ENCODE measurements at regions not wholly inside any gene's neighbourhood (a gene's known extent, or its start where the extent isn't known, plus 50 kb on each side); places are given as distances from the start of the nearest gene placed in this dataset.

- intact Hi-C loops (cut with DNase I), result no loop called here
- Histone ChIP-seq H3K27ac (no peak overlapping the region), H3K36me3 (replicated peaks in 1 of 2; ENCODE audit: insufficient read depth in 1 of 2, low read depth in 2 of 2) (no peaks in the 10 kb centered on the region), H3K27me3 (no peaks in the 10 kb centered on the region), H3K4me1 (no peaks in the 10 kb centered on the region), H3K9me3 (no peaks in the 10 kb centered on the region), H3K4me3 (no peak overlapping the region)
- ATAC-seq (no peak), DNase-seq (no peak)
- no peak for TF ChIP-seq CTCF (IDR thresholded peaks at IDR 0.05)
- TF ChIP-seq POLR2A (IDR thresholded peaks at IDR 0.05), result no peak
- 37 to 53% methylated on average over 5 to 13 of the region's 13 CpGs for WGBS, 2 donors
Observed at GRCh38 chr20:47875297-47876025, 90.2 kb upstream of the SULF2 start.

GRCh38 chr20:47872341-47872740 lies 87.1 kb upstream of the SULF2 start:
- no peak for DNase-seq
- WGBS, 2 donors, result 44 to 47% methylated on average over 9 of the region's 9 CpGs
- no peak overlapping the region for H3K4me3 ChIP-seq
- H3K27ac ChIP-seq, result no peak overlapping the region
- no peaks in the 10 kb centered on the region for H3K36me3 ChIP-seq (replicated peaks in 1 of 2; ENCODE audit: insufficient read depth in 1 of 2, low read depth in 2 of 2)
- TF ChIP-seq POLR2A (IDR thresholded peaks at IDR 0.05) (no peak), CTCF (IDR thresholded peaks at IDR 0.05) (no peak)
- H3K27me3 ChIP-seq, result no peaks in the 10 kb centered on the region
- ATAC-seq, result no peak
- no peaks in the 10 kb centered on the region for H3K4me1 ChIP-seq
- intact Hi-C loops (cut with DNase I), result no loop called here
- H3K9me3 ChIP-seq, result no peaks in the 10 kb centered on the region

- 63 to 65% methylated on average over 2 of the region's 2 CpGs for WGBS, 2 donors
- no peaks in the 10 kb centered on the region for H3K4me1 ChIP-seq
- ATAC-seq (no peak), DNase-seq (no peak)
- H3K4me3 ChIP-seq, result no peak overlapping the region
- intact Hi-C loops (cut with DNase I), result no loop called here
- no peaks in the 10 kb centered on the region for H3K36me3 ChIP-seq (replicated peaks in 1 of 2; ENCODE audit: insufficient read depth in 1 of 2, low read depth in 2 of 2)
- no peaks in the 10 kb centered on the region for H3K9me3 ChIP-seq
- TF ChIP-seq CTCF (IDR thresholded peaks at IDR 0.05), result no peak
- TF ChIP-seq POLR2A (IDR thresholded peaks at IDR 0.05), result no peak
- H3K27me3 ChIP-seq, result no peaks in the 10 kb centered on the region
- H3K27ac ChIP-seq, result no peak overlapping the region
Observed at GRCh38 chr20:47870475-47870874, 85.2 kb upstream of the SULF2 start.

GRCh38 chr20:47868744-47869143 lies 83.5 kb upstream of the SULF2 start:
- Histone ChIP-seq H3K27me3 (no peaks in the 10 kb centered on the region), H3K36me3 (replicated peaks in 1 of 2; ENCODE audit: insufficient read depth in 1 of 2, low read depth in 2 of 2) (no peaks in the 10 kb centered on the region), H3K9me3 (no peaks in the 10 kb centered on the region), H3K4me1 (no peaks in the 10 kb centered on the region), H3K27ac (no peak overlapping the region), H3K4me3 (no peak overlapping the region)
- DNase-seq (no peak), ATAC-seq (no peak)
- TF ChIP-seq POLR2A (IDR thresholded peaks at IDR 0.05) (no peak), CTCF (IDR thresholded peaks at IDR 0.05) (no peak)
- 69 to 76% methylated on average over 11 to 14 of the region's 14 CpGs for WGBS, 2 donors
- intact Hi-C loops (cut with DNase I), result no loop called here

- 55 to 58% methylated on average over 6 to 11 of the region's 11 CpGs for WGBS, 2 donors
- H3K9me3 ChIP-seq, result no peaks in the 10 kb centered on the region
- H3K27me3 ChIP-seq, result no peaks in the 10 kb centered on the region
- no peaks in the 10 kb centered on the region for H3K4me1 ChIP-seq
- no peak overlapping the region for H3K4me3 ChIP-seq
- DNase-seq, result no peak
- no peak for ATAC-seq
- no peaks in the 10 kb centered on the region for H3K36me3 ChIP-seq (replicated peaks in 1 of 2; ENCODE audit: insufficient read depth in 1 of 2, low read depth in 2 of 2)
- intact Hi-C loops (cut with DNase I), result no loop called here
- TF ChIP-seq CTCF (IDR thresholded peaks at IDR 0.05) (no peak), POLR2A (IDR thresholded peaks at IDR 0.05) (no peak)
- H3K27ac ChIP-seq, result no peak overlapping the region
Observed at GRCh38 chr20:47868236-47868635, 83.0 kb upstream of the SULF2 start.

Data from body of pancreas (tissue), 4 donors.